Osteoblast (primary cell): ENCODE measurements at regions not wholly inside any gene's neighbourhood (a gene's known extent, or its start where the extent isn't known, plus 50 kb on each side); places are given as distances from the start of the nearest gene placed in this dataset.

Source experiments
- DNase-seq: peaks from one replicate; pipeline ENCODE4 v3.0.0; 2011; ENCODE audit warnings: low spot score, mixed read lengths; ENCODE audit not compliant: insufficient read length; ENCODE audit errors: missing footprints
- H2AFZ ChIP-seq: 2 replicates; pipeline ENCODE4 v1.6.0; 2011; ENCODE audit warnings: mild to moderate bottlenecking, low read length
- H3K27ac ChIP-seq: 2 replicates; pipeline ENCODE4 v1.5.1; 2011; ENCODE audit warnings: mild to moderate bottlenecking, low read depth, low read length, moderate library complexity
- H3K27me3 ChIP-seq: 2 replicates; pipeline ENCODE4 v1.6.0; 2012; ENCODE audit warnings: mild to moderate bottlenecking, control low read depth, inconsistent platforms, low read length, moderate library complexity; ENCODE audit not compliant: insufficient read depth
- H3K36me3 ChIP-seq: 2 replicates; pipeline ENCODE4 v1.5.1; 2011; ENCODE audit warnings: mild to moderate bottlenecking, low read length, control low read depth, moderate library complexity; ENCODE audit not compliant: insufficient read depth
- H3K4me1 ChIP-seq: 2 replicates; pipeline ENCODE4 v1.5.1; 2011; ENCODE audit warnings: mild to moderate bottlenecking, low read length, control low read depth, moderate library complexity; ENCODE audit not compliant: insufficient read depth
- H3K4me2 ChIP-seq: 2 replicates; pipeline ENCODE4 v1.6.0; 2011; ENCODE audit warnings: mild to moderate bottlenecking, low read length; ENCODE audit not compliant: insufficient read depth
- H3K4me3 ChIP-seq: fragments of 200-600 bp; sonication (generic); 3 replicates; pipeline ENCODE4 v1.5.1; 2012; ENCODE audit warnings: mild to moderate bottlenecking, low read length, inconsistent platforms; ENCODE audit not compliant: insufficient read depth
- H3K79me2 ChIP-seq: 2 replicates; pipeline ENCODE4 v1.6.0; 2012; ENCODE audit warnings: mild to moderate bottlenecking, low read length, control low read depth, inconsistent platforms; ENCODE audit not compliant: insufficient read depth
- H3K9me3 ChIP-seq: 2 replicates; pipeline ENCODE4 v1.5.1; 2011; ENCODE audit warnings: low read depth, low read length, control low read depth
- H4K20me1 ChIP-seq: 2 replicates; pipeline ENCODE4 v1.6.0; 2012; ENCODE audit warnings: mild to moderate bottlenecking, low read length, control low read depth; ENCODE audit not compliant: insufficient read depth
- TF ChIP-seq, protein P1 (sequence below): IDR thresholded peaks from 2 replicates; pipeline ENCODE4 v1.5.1; 2011; ENCODE audit warnings: mild to moderate bottlenecking, low read depth, low read length, moderate library complexity; ENCODE audit errors: extremely low read depth

DNA sequence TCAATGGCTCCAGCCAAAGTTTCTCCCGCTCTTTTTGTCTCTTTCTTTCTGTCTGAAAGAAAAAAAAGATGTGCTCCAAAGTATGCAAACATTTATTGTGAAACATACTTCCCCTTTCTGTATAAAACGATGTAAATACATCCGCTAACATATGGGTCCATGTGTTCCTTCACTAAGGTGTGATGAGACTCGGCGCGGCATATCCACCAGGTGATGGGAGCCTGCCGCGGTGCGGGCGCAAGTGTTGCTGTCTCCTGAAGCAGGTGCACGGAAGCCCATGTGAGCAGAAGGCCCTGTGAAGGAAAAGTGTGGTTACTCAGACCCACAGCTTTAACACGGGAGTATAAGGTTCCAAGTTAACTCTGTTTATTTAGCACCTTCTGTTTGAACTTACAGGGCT lies 466.6 kb upstream of the C1orf87 start:
- TF ChIP-seq, protein P1, sequence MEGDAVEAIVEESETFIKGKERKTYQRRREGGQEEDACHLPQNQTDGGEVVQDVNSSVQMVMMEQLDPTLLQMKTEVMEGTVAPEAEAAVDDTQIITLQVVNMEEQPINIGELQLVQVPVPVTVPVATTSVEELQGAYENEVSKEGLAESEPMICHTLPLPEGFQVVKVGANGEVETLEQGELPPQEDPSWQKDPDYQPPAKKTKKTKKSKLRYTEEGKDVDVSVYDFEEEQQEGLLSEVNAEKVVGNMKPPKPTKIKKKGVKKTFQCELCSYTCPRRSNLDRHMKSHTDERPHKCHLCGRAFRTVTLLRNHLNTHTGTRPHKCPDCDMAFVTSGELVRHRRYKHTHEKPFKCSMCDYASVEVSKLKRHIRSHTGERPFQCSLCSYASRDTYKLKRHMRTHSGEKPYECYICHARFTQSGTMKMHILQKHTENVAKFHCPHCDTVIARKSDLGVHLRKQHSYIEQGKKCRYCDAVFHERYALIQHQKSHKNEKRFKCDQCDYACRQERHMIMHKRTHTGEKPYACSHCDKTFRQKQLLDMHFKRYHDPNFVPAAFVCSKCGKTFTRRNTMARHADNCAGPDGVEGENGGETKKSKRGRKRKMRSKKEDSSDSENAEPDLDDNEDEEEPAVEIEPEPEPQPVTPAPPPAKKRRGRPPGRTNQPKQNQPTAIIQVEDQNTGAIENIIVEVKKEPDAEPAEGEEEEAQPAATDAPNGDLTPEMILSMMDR: no peak
- H3K27ac ChIP-seq: no peak overlapping the region
- H3K27me3 ChIP-seq: no peaks in the 10 kb centered on the region
- H3K79me2 ChIP-seq: no peaks in the 10 kb centered on the region
- H4K20me1 ChIP-seq: no peaks in the 10 kb centered on the region
- H3K4me3 ChIP-seq: no peak overlapping the region
- no peak overlapping the region for H3K4me2 ChIP-seq
- no peak overlapping the region for H2AFZ ChIP-seq
- no peak for DNase-seq
- no peaks in the 10 kb centered on the region for H3K9me3 ChIP-seq
- no peaks in the 10 kb centered on the region for H3K4me1 ChIP-seq
- H3K36me3 ChIP-seq: no peaks in the 10 kb centered on the region

DNA sequence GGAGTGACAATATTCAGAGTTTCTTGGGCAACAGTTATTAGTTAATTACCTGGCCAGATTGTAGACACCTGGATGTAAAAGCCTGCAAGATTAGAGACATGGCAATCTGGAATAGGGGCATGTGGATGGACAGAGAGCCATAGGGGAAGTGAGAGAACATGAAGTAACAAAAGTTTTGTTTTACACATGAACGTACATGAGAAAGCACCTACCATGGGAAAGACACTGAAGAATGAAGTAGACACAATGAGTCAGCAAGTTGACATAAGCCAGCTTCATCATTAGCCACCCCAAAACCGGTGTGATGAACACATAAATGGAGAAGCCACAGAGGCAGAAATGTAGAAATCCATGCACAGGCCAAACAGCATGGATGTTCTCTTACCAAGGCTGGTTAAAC lies 462.1 kb upstream of the C1orf87 start:
- no peak for DNase-seq
- no peak overlapping the region for H3K4me3 ChIP-seq
- no peak overlapping the region for H3K27ac ChIP-seq
- H2AFZ ChIP-seq: no peak overlapping the region
- H3K4me1 ChIP-seq: no peaks in the 10 kb centered on the region
- H3K36me3 ChIP-seq: no peaks in the 10 kb centered on the region
- no peaks in the 10 kb centered on the region for H4K20me1 ChIP-seq
- no peak overlapping the region for H3K4me2 ChIP-seq
- H3K9me3 ChIP-seq: no peaks in the 10 kb centered on the region
- no peaks in the 10 kb centered on the region for H3K27me3 ChIP-seq
- no peaks in the 10 kb centered on the region for H3K79me2 ChIP-seq
- TF ChIP-seq, protein P1: no peak

DNA sequence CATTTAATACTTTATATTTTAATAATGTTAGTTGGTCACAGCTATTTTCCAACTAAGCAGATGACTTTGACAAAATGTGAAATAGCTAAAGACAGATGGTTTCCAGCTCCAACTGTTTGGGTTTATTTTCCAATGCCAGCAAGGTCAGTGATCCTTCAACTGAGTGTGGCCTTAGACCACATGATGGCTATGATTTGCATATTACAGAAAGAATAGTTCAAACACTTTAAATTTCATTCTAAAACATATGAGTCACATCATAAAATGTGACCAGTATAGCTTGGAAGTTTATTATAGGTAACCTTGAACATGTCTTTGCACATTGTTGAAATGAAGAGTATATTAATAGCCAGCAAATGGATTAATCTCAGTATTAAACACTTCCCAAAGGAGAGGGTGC lies 454.0 kb upstream of the C1orf87 start:
- DNase-seq: no peak
- H3K4me2 ChIP-seq: no peak overlapping the region
- no peak overlapping the region for H2AFZ ChIP-seq
- no peaks in the 10 kb centered on the region for H3K36me3 ChIP-seq
- H3K9me3 ChIP-seq: no peaks in the 10 kb centered on the region
- H3K4me1 ChIP-seq: no peaks in the 10 kb centered on the region
- H3K79me2 ChIP-seq: no peaks in the 10 kb centered on the region
- no peaks in the 10 kb centered on the region for H3K27me3 ChIP-seq
- H4K20me1 ChIP-seq: no peaks in the 10 kb centered on the region
- no peak overlapping the region for H3K4me3 ChIP-seq
- TF ChIP-seq, protein P1: no peak
- H3K27ac ChIP-seq: no peak overlapping the region

DNA sequence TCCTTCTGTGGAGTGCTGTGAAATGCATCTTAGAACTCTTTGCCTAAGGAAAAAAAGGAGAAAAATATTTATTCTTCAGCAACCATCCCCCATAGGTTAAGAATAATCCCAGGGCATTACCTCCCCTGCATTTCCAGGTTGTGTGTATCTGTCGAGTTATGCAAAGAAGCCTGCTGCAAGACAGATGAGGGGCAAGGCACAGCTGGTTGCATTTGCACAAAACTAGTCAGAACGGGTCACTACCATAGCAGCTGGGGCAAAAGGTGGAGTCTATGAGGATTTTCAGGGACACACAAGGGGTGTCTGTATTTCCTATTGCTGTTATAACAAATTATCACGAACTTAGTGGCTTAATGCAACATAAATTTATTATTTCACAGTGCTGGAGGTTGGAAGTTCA lies 443.4 kb upstream of the C1orf87 start:
- Histone ChIP-seq H3K4me3 (no peak overlapping the region), H3K27ac (no peak overlapping the region), H3K79me2 (no peaks in the 10 kb centered on the region), H3K27me3 (no peaks in the 10 kb centered on the region), H3K9me3 (no peaks in the 10 kb centered on the region), H4K20me1 (no peaks in the 10 kb centered on the region), H3K36me3 (no peaks in the 10 kb centered on the region), H3K4me2 (no peak overlapping the region), H2AFZ (no peak overlapping the region), H3K4me1 (no peaks in the 10 kb centered on the region)
- TF ChIP-seq, protein P1: no peak
- DNase-seq: no peak
